Gastrocnemius medialis (tissue), 4 donors: ENCODE measurements at regions not wholly inside any gene's neighbourhood (a gene's known extent, or its start where the extent isn't known, plus 50 kb on each side); places are given as distances from the start of the nearest gene placed in this dataset.
"Not testable (repeated sequence)": the region's sequence is repeated elsewhere in the genome, so short reads cannot be mapped to it uniquely, and the experiment has no call there.

Experiments used
- ATAC-seq, 2 donors: fragments of 150-250 bp; one replicate each; pipeline ENCODE4 v1.9.1; 2016
- DNase-seq, 2 donors: peaks; one replicate each; pipeline ENCODE4 v3.0.0-alpha.2; 2019
- H3K27ac ChIP-seq, 4 donors: fragments of 200-600 bp; sonication (generic); 1 replicate in 1 of 4; 2 replicates in 3 of 4; pipeline ENCODE4 v1.5.1; 2016 to 2018; ENCODE audit warnings: mild to moderate bottlenecking in 2 of 4, moderate library complexity in 1 of 4
- H3K27me3 ChIP-seq, 3 donors: fragments of 200-600 bp; sonication (generic) in 2 of 3; 1 replicate in 1 of 3; 2 replicates in 2 of 3; pipeline versions ENCODE4 v1.5.1 to v1.6.0; 2016 to 2019; ENCODE audit warnings: mild to moderate bottlenecking in 1 of 3, moderate library complexity in 1 of 3
- H3K36me3 ChIP-seq, 2 donors: fragments of 200-600 bp; sonication (generic) in 1 of 2; one replicate each; pipeline ENCODE4 v1.5.1; 2017 to 2018
- H3K4me1 ChIP-seq, 2 donors: fragments of 200-600 bp; sonication (generic) in 1 of 2; one replicate each; pipeline ENCODE4 v1.5.1; 2016 to 2017; ENCODE audit warnings: mild to moderate bottlenecking in 2 of 2
- H3K4me3 ChIP-seq, 4 donors: fragments of 200-600 bp; sonication (generic) in 3 of 4; 1 replicate in 1 of 4; 2 replicates in 3 of 4; pipeline ENCODE4 v1.5.1; 2016 to 2019; ENCODE audit warnings: mild to moderate bottlenecking in 2 of 4
- H3K9me3 ChIP-seq, 3 donors: fragments of 200-600 bp; sonication (generic) in 2 of 3; 1 replicate in 1 of 3; 2 replicates in 2 of 3; pipeline ENCODE4 v1.5.1; 2016 to 2019
- POLR2A ChIP-seq, 2 donors: fragments of 450-650 bp; IDR thresholded peaks; one replicate each; pipeline ENCODE4 v1.6.1; 2017; ENCODE audit warnings: antibody characterized with exemption in 2 of 2, mild to moderate bottlenecking in 2 of 2, moderate library complexity in 2 of 2
- in situ Hi-C, 4 donors: fragments of 200-750 bp; cut with MboI; loops; one replicate each; pipeline versions ENCODE4 v1.15.0 to v1.8.0; 2017; ENCODE audit warnings: low sequenced_read_pairs in 4 of 4
- intact Hi-C: fragments of 100-400 bp; cut with DNase I; formaldehyde crosslinking; loops from one replicate; pipeline ENCODE4 v1.15.1; 2023; ENCODE audit warnings: low total_unique reads
- TF ChIP-seq, protein P1 (sequence below), 5 experiments: fragments of 450-650 bp in 3 of 5; fragments of 200-600 bp in 2 of 5; sonication (generic) in 2 of 5; IDR thresholded peaks in 4 of 5; conservative IDR thresholded peaks in 1 of 5; 1 replicate in 4 of 5; 2 replicates in 1 of 5; pipeline ENCODE4 v1.5.1; 2016 to 2019; ENCODE audit warnings: antibody characterized with exemption in 5 of 5, mild to moderate bottlenecking in 3 of 5, moderate library complexity in 3 of 5

DNA sequence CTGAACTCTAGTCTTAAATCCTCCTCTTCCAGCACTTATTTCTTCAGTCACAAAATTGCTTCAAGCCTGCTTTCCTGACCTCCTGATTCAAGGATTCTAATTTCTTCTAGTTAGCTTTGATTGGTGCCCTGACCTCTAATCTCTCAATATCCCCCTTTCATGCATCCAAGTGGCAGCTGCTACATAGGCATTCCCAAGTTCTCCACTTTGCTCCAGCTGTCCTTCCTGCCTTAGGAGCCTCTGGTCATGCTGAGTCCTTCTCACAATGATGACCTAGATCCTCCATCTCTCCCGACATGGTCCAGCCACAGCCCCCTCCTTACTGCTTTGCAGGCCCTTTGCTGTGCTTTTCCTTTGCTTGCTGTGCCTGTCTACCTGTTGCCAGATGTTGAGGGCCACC, 347.8 kb upstream of the C2CD4B start:
- H3K27me3 ChIP-seq: no peaks in the 10 kb centered on the region

DNA sequence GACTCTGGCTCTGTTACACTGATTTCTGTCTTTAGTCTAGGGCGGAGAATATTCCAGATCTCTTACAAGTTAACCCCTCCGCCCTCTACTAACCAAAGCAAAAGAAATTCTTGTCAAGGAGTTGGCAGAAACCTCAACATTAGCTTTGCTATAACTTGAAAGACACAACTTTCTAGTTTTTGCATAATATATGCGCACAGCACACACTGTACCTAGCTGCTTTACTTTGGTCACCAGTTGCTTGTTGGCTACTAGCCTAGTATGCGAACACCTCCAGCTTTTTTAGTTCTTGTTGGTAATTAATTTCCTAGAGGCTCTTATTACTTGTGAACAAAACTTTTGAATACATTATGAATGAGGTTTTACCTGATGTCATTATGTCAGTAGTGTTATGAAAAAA, 348.8 kb upstream of the C2CD4B start:
- H3K4me1 ChIP-seq: peaks cover 46 to 58% of the 10 kb centered on the region in 2 donors
- H3K27ac ChIP-seq: peak overlapping the region; percentile 46 to 61 (median 52)
- in situ Hi-C loops: no loop called here
- H3K4me3 ChIP-seq: peak overlapping the region in 1 of 4 donors; percentile 27
- TF ChIP-seq POLR2A (IDR thresholded peaks at IDR 0.05): no peak
- TF ChIP-seq, protein P1, sequence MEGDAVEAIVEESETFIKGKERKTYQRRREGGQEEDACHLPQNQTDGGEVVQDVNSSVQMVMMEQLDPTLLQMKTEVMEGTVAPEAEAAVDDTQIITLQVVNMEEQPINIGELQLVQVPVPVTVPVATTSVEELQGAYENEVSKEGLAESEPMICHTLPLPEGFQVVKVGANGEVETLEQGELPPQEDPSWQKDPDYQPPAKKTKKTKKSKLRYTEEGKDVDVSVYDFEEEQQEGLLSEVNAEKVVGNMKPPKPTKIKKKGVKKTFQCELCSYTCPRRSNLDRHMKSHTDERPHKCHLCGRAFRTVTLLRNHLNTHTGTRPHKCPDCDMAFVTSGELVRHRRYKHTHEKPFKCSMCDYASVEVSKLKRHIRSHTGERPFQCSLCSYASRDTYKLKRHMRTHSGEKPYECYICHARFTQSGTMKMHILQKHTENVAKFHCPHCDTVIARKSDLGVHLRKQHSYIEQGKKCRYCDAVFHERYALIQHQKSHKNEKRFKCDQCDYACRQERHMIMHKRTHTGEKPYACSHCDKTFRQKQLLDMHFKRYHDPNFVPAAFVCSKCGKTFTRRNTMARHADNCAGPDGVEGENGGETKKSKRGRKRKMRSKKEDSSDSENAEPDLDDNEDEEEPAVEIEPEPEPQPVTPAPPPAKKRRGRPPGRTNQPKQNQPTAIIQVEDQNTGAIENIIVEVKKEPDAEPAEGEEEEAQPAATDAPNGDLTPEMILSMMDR (IDR thresholded peaks at IDR 0.05 in 4 of 5, conservative IDR thresholded peaks at IDR 0.05 in 1 of 5): no peak
- H3K9me3 ChIP-seq: no peaks in the 10 kb centered on the region
- intact Hi-C loops: no loop called here
- DNase-seq (no peak), ATAC-seq (peak in 1 of 2 donors; percentile 49)
- H3K27me3 ChIP-seq: no peaks in the 10 kb centered on the region
- no peaks in the 10 kb centered on the region for H3K36me3 ChIP-seq

More for the DNA sequence above, 347.8 kb upstream of the C2CD4B start:
- ATAC-seq (no peak), DNase-seq (no peak)
- H3K4me3 ChIP-seq: no peak overlapping the region
- H3K4me1 ChIP-seq: peaks cover 46 to 57% of the 10 kb centered on the region in 2 donors
- TF ChIP-seq, protein P1 (IDR thresholded peaks at IDR 0.05 in 4 of 5, conservative IDR thresholded peaks at IDR 0.05 in 1 of 5): no peak
- TF ChIP-seq POLR2A (IDR thresholded peaks at IDR 0.05): no peak
- H3K27ac ChIP-seq: no peak overlapping the region
- in situ Hi-C loops: no loop called here
- H3K9me3 ChIP-seq: no peaks in the 10 kb centered on the region
- intact Hi-C loops: no loop called here
- H3K36me3 ChIP-seq: no peaks in the 10 kb centered on the region

DNA sequence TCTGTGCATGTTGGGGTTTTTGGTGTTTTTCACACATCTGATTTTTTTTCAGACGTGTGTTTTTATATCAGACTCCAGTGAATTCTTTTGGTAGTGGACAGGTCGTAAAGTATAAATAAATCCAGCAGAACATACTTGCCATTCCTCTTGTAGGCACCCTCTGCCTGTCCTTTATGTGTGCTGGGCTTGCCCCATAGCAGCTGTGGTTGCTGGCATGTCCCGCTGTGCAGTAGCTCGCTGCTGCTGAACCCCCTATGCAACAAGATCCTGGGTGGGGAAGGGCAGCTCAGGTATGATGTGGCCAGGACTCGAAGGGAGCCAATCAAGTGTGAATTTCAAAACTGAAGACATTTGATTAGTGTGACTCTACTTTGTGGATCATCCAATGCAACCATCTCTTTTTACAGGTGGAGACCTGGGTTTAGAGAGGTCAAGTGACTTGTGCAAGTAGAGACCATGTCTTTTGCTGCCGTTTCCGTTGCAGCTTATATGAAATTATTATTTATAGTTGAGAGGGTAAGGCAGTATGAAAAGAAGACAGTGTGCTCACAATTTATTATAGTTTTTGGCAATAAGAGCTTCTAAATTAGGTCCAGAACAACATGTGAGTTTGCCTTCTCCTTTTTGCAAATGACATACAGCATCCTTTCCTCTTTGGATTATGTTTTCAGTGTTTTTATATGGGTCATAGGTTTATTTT, 350.8 kb upstream of the C2CD4B start:
- H3K27me3 ChIP-seq: no peaks in the 10 kb centered on the region

DNA sequence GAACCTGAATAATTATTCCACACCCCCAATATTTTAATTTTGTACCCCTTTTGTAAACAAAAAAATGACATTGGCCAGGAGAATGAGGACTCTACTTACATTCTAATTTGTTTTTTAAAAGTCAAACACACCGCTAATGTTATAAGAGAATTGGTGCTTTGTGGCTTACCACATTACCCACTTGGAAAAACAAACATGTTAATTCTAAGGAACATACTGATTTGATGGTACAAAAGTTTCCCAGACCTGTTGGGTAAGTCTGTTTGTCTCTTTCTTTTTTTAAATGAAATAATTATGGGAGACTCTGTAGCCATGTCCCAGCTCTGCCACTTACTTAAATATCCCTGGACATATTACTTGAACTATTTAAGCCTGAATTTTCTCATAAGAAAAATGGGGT, 352.5 kb upstream of the C2CD4B start:
- no peaks in the 10 kb centered on the region for H3K36me3 ChIP-seq
- H3K9me3 ChIP-seq: no peaks in the 10 kb centered on the region
- H3K4me3 ChIP-seq: no peak overlapping the region
- H3K4me1 ChIP-seq: peaks cover 47 to 75% of the 10 kb centered on the region in 2 donors
- in situ Hi-C loops: no loop called here
- intact Hi-C loops: no loop called here
- H3K27ac ChIP-seq: no peak overlapping the region
- DNase-seq (no peak), ATAC-seq (no peak)
- no peaks in the 10 kb centered on the region for H3K27me3 ChIP-seq
- TF ChIP-seq, protein P1 (IDR thresholded peaks at IDR 0.05 in 4 of 5, conservative IDR thresholded peaks at IDR 0.05 in 1 of 5): no peak
- TF ChIP-seq POLR2A (IDR thresholded peaks at IDR 0.05): no peak

More for the DNA sequence above, 350.8 kb upstream of the C2CD4B start:
- Histone ChIP-seq H3K36me3 (no peaks in the 10 kb centered on the region), H3K9me3 (no peaks in the 10 kb centered on the region), H3K4me3 (no peak overlapping the region), H3K4me1 (peaks cover 47 to 67% of the 10 kb centered on the region in 2 donors), H3K27ac (peak overlapping the region; percentile 56 to 64 (median 59))
- DNase-seq: peak; percentile 33 to 42
- in situ Hi-C loops (no loop called here), intact Hi-C loops (no loop called here)
- TF ChIP-seq, protein P1 (IDR thresholded peaks at IDR 0.05 in 4 of 5, conservative IDR thresholded peaks at IDR 0.05 in 1 of 5): no peak
- TF ChIP-seq POLR2A (IDR thresholded peaks at IDR 0.05): no peak
- ATAC-seq: peak; percentile 55 to 60

DNA sequence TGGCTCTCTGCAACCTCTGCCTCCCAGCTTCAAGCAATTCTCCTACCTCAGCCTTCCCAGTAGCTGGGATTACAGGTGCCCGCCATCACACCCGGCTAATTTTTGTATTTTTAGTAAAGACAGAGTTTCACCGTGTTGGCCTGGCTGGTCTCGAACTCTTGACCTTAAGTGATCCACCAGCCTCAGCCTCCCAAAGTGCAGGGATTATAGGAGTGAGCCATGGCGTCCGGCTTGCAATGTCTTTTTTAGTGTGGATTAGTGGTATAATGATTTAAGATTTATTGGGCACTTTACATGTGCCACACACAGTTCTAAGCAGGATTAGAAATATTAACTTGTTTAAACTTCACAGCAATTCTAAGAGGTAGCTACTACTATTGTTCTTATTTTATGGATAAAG, 353.6 kb upstream of the C2CD4B start:
- H3K27me3 ChIP-seq, in situ Hi-C loops, H3K9me3 ChIP-seq, ATAC-seq, intact Hi-C loops, DNase-seq, H3K36me3 ChIP-seq, H3K4me3 ChIP-seq, H3K27ac ChIP-seq: not testable (repeated sequence)
- peaks cover 48 to 65% of the 10 kb centered on the region in 2 donors for H3K4me1 ChIP-seq
